ENCODE measurements at regions not wholly inside any gene's neighbourhood (a gene's known extent, or its start where the extent isn't known, plus 50 kb on each side); places are given as distances from the start of the nearest gene placed in this dataset.

DNA sequence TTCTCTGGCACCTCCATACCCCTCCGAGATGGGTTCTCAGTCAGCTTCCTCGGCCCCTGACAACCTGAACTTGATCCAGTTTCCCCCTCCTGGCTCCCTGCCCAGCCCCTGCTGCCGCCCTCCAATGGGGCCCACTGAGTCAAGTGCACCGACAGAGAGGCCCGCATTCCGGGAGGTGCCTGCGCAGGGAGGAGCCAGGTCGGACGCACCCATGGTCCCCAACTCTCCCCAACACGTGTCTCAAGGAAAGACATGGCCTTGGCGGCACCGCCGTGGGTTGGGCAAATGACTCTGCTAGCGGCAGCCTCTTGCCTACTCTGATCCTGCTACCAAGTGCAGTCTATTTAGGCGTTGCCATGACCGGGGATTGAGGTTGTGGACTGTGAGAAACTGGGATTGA, 275.3 kb downstream of the SNX13 start:
- H3K27ac Mint-ChIP-seq: no peak overlapping the region
- H3K27me3 Mint-ChIP-seq (ENCODE audit: insufficient read depth): no peaks in the 10 kb centered on the region; the same call in 1 of the 2 replicates
- H3K9me3 Mint-ChIP-seq: no peaks in the 10 kb centered on the region
- H3K36me3 Mint-ChIP-seq (ENCODE audit: low read depth): no peaks in the 10 kb centered on the region
- H3K4me1 Mint-ChIP-seq (ENCODE audit: low read depth): peaks cover 46% of the 10 kb centered on the region
- H3K4me3 Mint-ChIP-seq: no peak overlapping the region
- TF ChIP-seq, protein P1, sequence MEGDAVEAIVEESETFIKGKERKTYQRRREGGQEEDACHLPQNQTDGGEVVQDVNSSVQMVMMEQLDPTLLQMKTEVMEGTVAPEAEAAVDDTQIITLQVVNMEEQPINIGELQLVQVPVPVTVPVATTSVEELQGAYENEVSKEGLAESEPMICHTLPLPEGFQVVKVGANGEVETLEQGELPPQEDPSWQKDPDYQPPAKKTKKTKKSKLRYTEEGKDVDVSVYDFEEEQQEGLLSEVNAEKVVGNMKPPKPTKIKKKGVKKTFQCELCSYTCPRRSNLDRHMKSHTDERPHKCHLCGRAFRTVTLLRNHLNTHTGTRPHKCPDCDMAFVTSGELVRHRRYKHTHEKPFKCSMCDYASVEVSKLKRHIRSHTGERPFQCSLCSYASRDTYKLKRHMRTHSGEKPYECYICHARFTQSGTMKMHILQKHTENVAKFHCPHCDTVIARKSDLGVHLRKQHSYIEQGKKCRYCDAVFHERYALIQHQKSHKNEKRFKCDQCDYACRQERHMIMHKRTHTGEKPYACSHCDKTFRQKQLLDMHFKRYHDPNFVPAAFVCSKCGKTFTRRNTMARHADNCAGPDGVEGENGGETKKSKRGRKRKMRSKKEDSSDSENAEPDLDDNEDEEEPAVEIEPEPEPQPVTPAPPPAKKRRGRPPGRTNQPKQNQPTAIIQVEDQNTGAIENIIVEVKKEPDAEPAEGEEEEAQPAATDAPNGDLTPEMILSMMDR (IDR thresholded peaks at IDR 0.05): no peak
- no peak for DNase-seq

DNA sequence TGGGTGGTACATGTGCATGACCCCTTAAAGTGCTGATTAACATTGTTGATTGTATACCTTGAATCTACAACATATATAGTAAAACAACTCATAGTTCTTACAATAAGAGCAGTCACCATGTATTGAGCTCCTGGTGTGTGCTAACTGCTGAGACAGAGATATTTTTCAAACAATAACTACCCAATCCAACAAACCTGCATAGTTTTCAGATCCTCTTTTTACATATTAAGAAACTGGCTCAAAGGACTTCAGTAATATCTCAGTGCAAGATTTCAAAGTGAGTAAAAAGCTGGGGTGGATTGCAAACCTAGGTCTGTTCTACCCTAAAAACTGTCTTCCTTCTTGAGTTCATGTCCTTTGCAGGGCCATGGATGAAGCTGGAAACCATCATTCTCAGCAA, 272.2 kb downstream of the SNX13 start:
- Mint-ChIP-seq H3K9me3 (no peaks in the 10 kb centered on the region), H3K4me1 (ENCODE audit: low read depth) (peaks cover 15% of the 10 kb centered on the region), H3K4me3 (no peak overlapping the region), H3K27ac (no peak overlapping the region), H3K27me3 (ENCODE audit: insufficient read depth) (no peaks in the 10 kb centered on the region; the same call in 1 of the 2 replicates), H3K36me3 (ENCODE audit: low read depth) (no peaks in the 10 kb centered on the region)
- TF ChIP-seq, protein P1 (IDR thresholded peaks at IDR 0.05): no peak
- no peak for DNase-seq

DNA sequence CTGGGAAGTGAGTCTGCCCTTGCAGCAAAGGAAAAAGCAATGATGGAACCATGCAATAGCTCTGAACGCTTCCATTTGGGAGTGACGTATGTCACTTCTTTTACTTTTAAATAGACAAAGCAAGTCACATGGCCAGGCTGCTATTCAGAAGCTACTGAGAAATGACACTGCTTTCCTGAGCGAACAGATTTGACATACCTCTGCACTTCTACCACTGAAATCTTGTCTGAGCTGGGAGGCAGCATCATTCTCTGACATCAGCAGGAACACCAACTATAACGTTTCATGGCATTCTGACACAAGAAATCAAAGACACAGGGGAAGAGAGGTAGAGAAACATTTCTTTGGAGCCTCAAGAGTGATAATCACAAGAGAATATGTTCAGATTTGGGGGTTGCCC, 271.1 kb downstream of the SNX13 start:
- Mint-ChIP-seq H3K4me1 (ENCODE audit: low read depth) (peaks cover 7% of the 10 kb centered on the region), H3K27me3 (ENCODE audit: insufficient read depth) (no peaks in the 10 kb centered on the region; the same call in none of the 2 replicates)

DNA sequence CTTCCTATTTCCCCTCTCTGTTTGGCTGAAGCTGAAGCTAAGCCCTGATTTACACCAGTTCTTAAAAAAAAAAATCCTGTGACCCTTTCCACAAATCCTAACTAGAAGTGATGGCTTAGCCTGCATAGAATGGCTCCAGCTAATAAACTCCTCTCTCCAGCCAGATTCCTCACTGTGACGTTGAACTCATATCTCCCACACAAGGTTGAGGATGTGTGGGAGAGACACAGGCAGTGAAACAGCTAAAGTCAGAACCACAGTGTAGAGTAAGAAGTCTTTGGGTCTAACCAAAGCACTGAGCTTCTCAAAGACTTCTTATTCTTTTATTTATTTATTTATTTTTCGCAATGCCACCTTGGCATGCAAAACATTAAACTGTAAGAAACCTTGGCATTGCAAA, 268.3 kb downstream of the SNX13 start:
- TF ChIP-seq, protein P1 (IDR thresholded peaks at IDR 0.05): no peak
- no peak overlapping the region for H3K27ac Mint-ChIP-seq
- DNase-seq: no peak
- peaks cover 30% of the 10 kb centered on the region for H3K4me1 Mint-ChIP-seq (ENCODE audit: low read depth)
- no peaks in the 10 kb centered on the region; the same call in none of the 2 replicates for H3K27me3 Mint-ChIP-seq (ENCODE audit: insufficient read depth)
- no peaks in the 10 kb centered on the region for H3K9me3 Mint-ChIP-seq
- H3K36me3 Mint-ChIP-seq (ENCODE audit: low read depth): 0 out of 2 replicates have a peak, but pooled peaks cover 6% of the 10 kb centered on the region
- H3K4me3 Mint-ChIP-seq: no peak overlapping the region

More for the DNA sequence above, 271.1 kb downstream of the SNX13 start:
- Mint-ChIP-seq H3K36me3 (ENCODE audit: low read depth) (no peaks in the 10 kb centered on the region), H3K9me3 (no peaks in the 10 kb centered on the region), H3K4me3 (no peak overlapping the region), H3K27ac (no peak overlapping the region)
- TF ChIP-seq, protein P1 (IDR thresholded peaks at IDR 0.05): no peak
- DNase-seq: no peak

DNA sequence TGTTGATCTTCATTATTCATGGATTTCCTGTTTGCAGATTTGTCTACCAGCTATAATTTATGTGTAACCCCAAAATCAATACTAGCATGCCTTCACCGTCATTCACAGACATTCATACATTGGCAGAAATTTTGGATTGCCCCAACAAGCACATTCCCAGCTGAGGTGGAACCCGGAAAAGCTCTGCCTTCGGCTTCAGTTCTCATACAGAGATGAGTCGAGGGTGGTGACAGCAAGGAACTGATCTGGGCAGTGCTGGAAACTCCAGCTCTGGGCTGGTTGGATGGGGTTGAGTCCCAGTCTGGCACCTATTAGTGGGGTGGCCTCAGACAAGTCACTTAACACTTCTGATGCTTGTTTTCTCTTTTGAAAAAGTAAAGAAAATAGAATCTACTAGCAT, 267.5 kb downstream of the SNX13 start:
- H3K27ac Mint-ChIP-seq: no peak overlapping the region
- DNase-seq: no peak

More for the DNA sequence above, 267.5 kb downstream of the SNX13 start:
- TF ChIP-seq, protein P1 (IDR thresholded peaks at IDR 0.05): no peak
- no peaks in the 10 kb centered on the region for H3K9me3 Mint-ChIP-seq
- H3K4me3 Mint-ChIP-seq: no peak overlapping the region
- 0 out of 2 replicates have a peak, but pooled peaks cover 6% of the 10 kb centered on the region for H3K36me3 Mint-ChIP-seq (ENCODE audit: low read depth)
- no peaks in the 10 kb centered on the region; the same call in none of the 2 replicates for H3K27me3 Mint-ChIP-seq (ENCODE audit: insufficient read depth)
- H3K4me1 Mint-ChIP-seq (ENCODE audit: low read depth): peaks cover 38% of the 10 kb centered on the region

All from HFFc6 (cell line).